Mucosa of descending colon (tissue), 3 donors: ENCODE measurements at regions not wholly inside any gene's neighbourhood (a gene's known extent, or its start where the extent isn't known, plus 50 kb on each side); places are given as distances from the start of the nearest gene placed in this dataset.

Experiments
- ATAC-seq: fragments of 200-7000 bp; cut with Tn5 transposase; one replicate; pipeline ENCODE4 v1.9.1; 2020; ENCODE audit warnings: mild to moderate bottlenecking, moderate library complexity
- DNase-seq, 3 donors: peaks; one replicate each; pipeline ENCODE4 v3.0.0-alpha.2; 2020
- H3K36me3 ChIP-seq: fragments of 200-600 bp; one replicate; pipeline ENCODE4 v1.8.0; 2021; ENCODE audit warnings: low read depth, mild to moderate bottlenecking
- H3K4me1 ChIP-seq: fragments of 200-600 bp; one replicate; pipeline ENCODE4 v1.8.0; 2021; ENCODE audit warnings: low read depth, mild to moderate bottlenecking
- H3K4me3 ChIP-seq: fragments of 200-600 bp; one replicate; pipeline ENCODE4 v1.8.0; 2021; ENCODE audit warnings: mild to moderate bottlenecking
- H3K9me3 ChIP-seq: fragments of 200-600 bp; one replicate; pipeline ENCODE4 v1.8.0; 2021; ENCODE audit warnings: mild to moderate bottlenecking
- intact Hi-C, 2 donors: fragments of 100-400 bp; cut with DNase I in 1 of 2; cut with micrococcal nuclease in 1 of 2; formaldehyde crosslinking; loops; one replicate each; pipeline versions ENCODE4 v1.11.0 to v1.11.1; 2022; cut with DNase I, micrococcal nuclease
- TF ChIP-seq, protein P1 (sequence below): fragments of 200-600 bp; IDR thresholded peaks from one replicate; pipeline ENCODE4 v1.8.0; 2022; ENCODE audit warnings: antibody characterized with exemption, mild to moderate bottlenecking
- donor health status: DM: no; HTN: no; CAD: no; lungs with moderate emphysema.
- donor health status: DM: no; HTN: no; CAD: no.
- donor health status: DM: no; HTN: yes; CAD: no.

DNA sequence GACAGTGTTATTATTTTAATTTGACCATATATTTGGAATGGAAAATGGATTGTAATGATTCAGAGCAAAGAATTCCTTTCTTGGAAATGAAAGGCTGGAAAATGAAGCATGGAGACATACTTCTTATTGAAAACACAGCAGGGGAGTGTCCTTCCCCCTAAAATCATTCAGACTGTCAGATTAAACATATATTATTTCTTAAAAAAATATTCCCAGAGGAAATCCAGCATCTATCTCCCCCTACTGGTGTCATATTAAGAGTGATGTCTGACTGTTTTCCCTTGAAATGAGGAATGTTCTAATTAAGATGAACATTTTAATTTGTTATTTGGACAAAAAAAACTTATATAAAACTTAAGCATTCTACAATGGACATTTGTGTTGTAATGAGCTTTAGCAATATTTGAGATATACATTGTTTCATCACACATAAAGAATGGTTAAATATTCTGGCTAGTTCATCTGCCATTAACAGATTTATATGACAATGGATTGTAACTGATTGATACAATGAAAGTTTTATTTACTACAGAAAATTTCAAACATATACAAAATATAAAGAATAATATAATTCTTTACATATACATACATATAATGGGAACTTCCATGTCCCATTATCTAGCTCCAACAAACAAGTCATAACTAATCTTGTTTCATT lies 264.6 kb downstream of the SPRY1 start:
- TF ChIP-seq, protein P1, sequence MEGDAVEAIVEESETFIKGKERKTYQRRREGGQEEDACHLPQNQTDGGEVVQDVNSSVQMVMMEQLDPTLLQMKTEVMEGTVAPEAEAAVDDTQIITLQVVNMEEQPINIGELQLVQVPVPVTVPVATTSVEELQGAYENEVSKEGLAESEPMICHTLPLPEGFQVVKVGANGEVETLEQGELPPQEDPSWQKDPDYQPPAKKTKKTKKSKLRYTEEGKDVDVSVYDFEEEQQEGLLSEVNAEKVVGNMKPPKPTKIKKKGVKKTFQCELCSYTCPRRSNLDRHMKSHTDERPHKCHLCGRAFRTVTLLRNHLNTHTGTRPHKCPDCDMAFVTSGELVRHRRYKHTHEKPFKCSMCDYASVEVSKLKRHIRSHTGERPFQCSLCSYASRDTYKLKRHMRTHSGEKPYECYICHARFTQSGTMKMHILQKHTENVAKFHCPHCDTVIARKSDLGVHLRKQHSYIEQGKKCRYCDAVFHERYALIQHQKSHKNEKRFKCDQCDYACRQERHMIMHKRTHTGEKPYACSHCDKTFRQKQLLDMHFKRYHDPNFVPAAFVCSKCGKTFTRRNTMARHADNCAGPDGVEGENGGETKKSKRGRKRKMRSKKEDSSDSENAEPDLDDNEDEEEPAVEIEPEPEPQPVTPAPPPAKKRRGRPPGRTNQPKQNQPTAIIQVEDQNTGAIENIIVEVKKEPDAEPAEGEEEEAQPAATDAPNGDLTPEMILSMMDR = peak; percentile 5
- ATAC-seq (no peak), DNase-seq (no peak)
- no peak overlapping the region for H3K4me3 ChIP-seq
- no peaks in the 10 kb centered on the region for H3K4me1 ChIP-seq
- H3K36me3 ChIP-seq = no peaks in the 10 kb centered on the region
- intact Hi-C loops = no loop called here
- peaks cover 6% of the 10 kb centered on the region for H3K9me3 ChIP-seq

DNA sequence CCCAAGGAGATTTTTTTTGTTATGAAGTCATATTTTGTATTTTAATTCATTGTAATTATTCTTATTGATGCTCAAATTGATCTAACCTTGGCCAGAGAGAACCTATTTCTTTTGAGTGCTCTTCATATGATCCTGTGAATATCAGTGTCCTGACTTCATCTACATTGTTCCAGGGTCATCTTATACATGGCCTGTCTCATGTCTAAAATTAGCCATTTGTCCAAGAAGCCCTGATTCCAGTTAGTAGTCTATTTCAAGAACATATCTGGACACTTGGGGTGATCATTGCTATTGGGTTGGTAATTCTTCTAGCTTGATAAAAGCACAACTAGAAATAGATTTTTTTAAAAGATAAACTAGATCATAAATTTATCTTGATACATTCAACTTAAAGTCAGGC lies 266.2 kb downstream of the SPRY1 start:
- no peak for DNase-seq
- no peaks in the 10 kb centered on the region for H3K4me1 ChIP-seq
- no peaks in the 10 kb centered on the region for H3K9me3 ChIP-seq
- TF ChIP-seq, protein P1 = no peak
- H3K36me3 ChIP-seq = no peaks in the 10 kb centered on the region
- H3K4me3 ChIP-seq = no peak overlapping the region
- ATAC-seq = no peak
- intact Hi-C loops = no loop called here

DNA sequence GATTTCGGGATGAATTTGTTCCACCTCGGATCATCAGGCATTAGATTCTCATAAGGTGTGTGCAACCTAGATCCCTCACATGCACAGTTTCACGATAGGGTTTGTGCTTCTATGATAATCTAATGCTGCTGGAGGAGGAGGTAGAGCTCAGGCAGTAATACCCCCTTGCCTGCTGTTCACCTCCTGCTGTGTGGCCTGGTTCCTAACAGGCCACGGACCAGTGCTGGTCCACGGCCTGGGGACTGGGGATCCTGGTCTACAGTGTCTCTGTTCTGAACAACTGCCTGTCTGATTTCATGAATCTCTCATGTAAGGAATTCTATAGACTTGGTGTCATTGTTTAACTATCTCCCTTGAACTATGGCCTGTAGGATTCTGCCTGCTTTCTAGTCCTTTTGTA lies 269.9 kb downstream of the SPRY1 start:
- intact Hi-C loops = no loop called here
- ATAC-seq (no peak), DNase-seq (no peak)
- H3K4me1 ChIP-seq = no peaks in the 10 kb centered on the region
- no peak overlapping the region for H3K4me3 ChIP-seq
- TF ChIP-seq, protein P1 = no peak
- no peaks in the 10 kb centered on the region for H3K9me3 ChIP-seq
- H3K36me3 ChIP-seq = no peaks in the 10 kb centered on the region

DNA sequence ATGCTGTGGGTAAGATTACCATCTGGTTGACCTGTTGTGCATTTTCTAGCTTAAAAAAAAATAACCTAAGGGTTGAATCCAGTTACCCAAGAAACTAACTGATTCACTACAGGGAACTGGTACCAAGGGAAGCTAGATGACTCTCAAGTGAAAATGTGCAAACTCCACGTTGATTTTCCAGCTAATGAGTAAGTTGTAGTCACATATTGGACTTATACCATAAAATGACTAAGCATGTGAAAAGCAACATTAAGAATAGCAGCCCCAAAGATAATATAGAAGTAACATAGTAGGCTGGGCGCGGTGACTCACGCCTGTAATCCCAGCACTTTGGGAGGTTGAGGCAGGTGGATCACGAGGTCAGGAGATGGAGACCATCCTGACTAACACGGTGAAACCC lies 270.9 kb downstream of the SPRY1 start:
- DNase-seq (no peak), ATAC-seq (no peak)
- TF ChIP-seq, protein P1 = no peak
- no peaks in the 10 kb centered on the region for H3K9me3 ChIP-seq
- H3K4me3 ChIP-seq = no peak overlapping the region
- no peaks in the 10 kb centered on the region for H3K4me1 ChIP-seq
- intact Hi-C loops = no loop called here
- no peaks in the 10 kb centered on the region for H3K36me3 ChIP-seq

DNA sequence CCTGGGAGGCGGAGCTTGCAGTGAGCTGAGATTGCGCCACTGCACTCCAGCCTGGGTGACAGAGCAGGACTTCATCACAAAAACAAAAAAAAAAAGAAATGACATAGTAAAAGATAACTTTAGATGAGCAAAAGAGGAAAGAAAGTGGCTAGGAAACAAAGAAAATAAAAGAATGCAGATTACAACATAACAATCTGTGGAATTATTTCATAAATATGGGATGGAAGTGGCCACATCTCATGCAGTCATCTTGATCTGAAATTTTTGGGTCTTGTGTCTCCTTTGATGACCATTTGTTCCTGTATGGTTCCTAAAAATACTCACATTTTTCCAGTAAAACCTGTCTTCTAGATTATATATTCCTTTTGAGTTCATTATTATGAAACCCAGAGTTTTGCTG lies 271.4 kb downstream of the SPRY1 start:
- no peak for DNase-seq
- H3K4me1 ChIP-seq = peaks cover 4% of the 10 kb centered on the region
- intact Hi-C loops = no loop called here

More for the DNA sequence above, 271.4 kb downstream of the SPRY1 start:
- Histone ChIP-seq H3K36me3 (no peaks in the 10 kb centered on the region), H3K4me3 (no peak overlapping the region), H3K9me3 (no peaks in the 10 kb centered on the region)
- no peak for ATAC-seq
- TF ChIP-seq, protein P1 = no peak
